ENCODE measurements at regions not wholly inside any gene's neighbourhood (a gene's known extent, or its start where the extent isn't known, plus 50 kb on each side); places are given as distances from the start of the nearest gene placed in this dataset.

GRCh38 chr6:4549556-4550226 lies 226.5 kb upstream of the CDYL start:
- TF ChIP-seq EZH2 (IDR thresholded peaks at IDR 0.05; ENCODE audit: low read depth, unreplicated experiment) (no peak), JUNB (IDR thresholded peaks at IDR 0.05; ENCODE audit: unreplicated experiment) (no peak), CREB1 (CRISPR knock-in tag; IDR thresholded peaks at IDR 0.05; ENCODE audit: low read depth) (no peak), POLR2AphosphoS5 (IDR thresholded peaks at IDR 0.05; ENCODE audit: low read depth) (no peak), NANOG (IDR thresholded peaks at IDR 0.05; ENCODE audit: borderline replicate concordance) (no peak), EZH2phosphoT487 (IDR thresholded peaks at IDR 0.05; ENCODE audit: unreplicated experiment) (no peak), ZNF331 (CRISPR knock-in tag; IDR thresholded peaks at IDR 0.05; ENCODE audit: low read depth) (no peak), ZNF462 (CRISPR knock-in tag; IDR thresholded peaks at IDR 0.05) (no peak), ETS1 (IDR thresholded peaks at IDR 0.05) (no peak)
- TF ChIP-seq, protein P1, sequence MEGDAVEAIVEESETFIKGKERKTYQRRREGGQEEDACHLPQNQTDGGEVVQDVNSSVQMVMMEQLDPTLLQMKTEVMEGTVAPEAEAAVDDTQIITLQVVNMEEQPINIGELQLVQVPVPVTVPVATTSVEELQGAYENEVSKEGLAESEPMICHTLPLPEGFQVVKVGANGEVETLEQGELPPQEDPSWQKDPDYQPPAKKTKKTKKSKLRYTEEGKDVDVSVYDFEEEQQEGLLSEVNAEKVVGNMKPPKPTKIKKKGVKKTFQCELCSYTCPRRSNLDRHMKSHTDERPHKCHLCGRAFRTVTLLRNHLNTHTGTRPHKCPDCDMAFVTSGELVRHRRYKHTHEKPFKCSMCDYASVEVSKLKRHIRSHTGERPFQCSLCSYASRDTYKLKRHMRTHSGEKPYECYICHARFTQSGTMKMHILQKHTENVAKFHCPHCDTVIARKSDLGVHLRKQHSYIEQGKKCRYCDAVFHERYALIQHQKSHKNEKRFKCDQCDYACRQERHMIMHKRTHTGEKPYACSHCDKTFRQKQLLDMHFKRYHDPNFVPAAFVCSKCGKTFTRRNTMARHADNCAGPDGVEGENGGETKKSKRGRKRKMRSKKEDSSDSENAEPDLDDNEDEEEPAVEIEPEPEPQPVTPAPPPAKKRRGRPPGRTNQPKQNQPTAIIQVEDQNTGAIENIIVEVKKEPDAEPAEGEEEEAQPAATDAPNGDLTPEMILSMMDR (conservative IDR thresholded peaks at IDR 0.05; ENCODE audit: low read depth in 2 of 2): no peak
- TF ChIP-seq, protein P2, sequence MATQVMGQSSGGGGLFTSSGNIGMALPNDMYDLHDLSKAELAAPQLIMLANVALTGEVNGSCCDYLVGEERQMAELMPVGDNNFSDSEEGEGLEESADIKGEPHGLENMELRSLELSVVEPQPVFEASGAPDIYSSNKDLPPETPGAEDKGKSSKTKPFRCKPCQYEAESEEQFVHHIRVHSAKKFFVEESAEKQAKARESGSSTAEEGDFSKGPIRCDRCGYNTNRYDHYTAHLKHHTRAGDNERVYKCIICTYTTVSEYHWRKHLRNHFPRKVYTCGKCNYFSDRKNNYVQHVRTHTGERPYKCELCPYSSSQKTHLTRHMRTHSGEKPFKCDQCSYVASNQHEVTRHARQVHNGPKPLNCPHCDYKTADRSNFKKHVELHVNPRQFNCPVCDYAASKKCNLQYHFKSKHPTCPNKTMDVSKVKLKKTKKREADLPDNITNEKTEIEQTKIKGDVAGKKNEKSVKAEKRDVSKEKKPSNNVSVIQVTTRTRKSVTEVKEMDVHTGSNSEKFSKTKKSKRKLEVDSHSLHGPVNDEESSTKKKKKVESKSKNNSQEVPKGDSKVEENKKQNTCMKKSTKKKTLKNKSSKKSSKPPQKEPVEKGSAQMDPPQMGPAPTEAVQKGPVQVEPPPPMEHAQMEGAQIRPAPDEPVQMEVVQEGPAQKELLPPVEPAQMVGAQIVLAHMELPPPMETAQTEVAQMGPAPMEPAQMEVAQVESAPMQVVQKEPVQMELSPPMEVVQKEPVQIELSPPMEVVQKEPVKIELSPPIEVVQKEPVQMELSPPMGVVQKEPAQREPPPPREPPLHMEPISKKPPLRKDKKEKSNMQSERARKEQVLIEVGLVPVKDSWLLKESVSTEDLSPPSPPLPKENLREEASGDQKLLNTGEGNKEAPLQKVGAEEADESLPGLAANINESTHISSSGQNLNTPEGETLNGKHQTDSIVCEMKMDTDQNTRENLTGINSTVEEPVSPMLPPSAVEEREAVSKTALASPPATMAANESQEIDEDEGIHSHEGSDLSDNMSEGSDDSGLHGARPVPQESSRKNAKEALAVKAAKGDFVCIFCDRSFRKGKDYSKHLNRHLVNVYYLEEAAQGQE (IDR thresholded peaks at IDR 0.05; ENCODE audit: unreplicated experiment): no peak

Data from GM23338 (cell line).